Aorta (tissue), 5 donors: ENCODE measurements at regions not wholly inside any gene's neighbourhood (a gene's known extent, or its start where the extent isn't known, plus 50 kb on each side); places are given as distances from the start of the nearest gene placed in this dataset.

ENCODE experiments used
- ATAC-seq: fragments of 200-7000 bp; cut with Tn5 transposase; one replicate; pipeline ENCODE4 v1.9.1; 2022; ENCODE audit warnings: moderate library complexity; ENCODE audit not compliant: low FRiP score
- DNase-seq, 2 donors: peaks; one replicate each; pipeline ENCODE4 v3.0.0-alpha.2; 2020
- H3K27ac ChIP-seq, 2 donors: one replicate each; pipeline ENCODE4 v1.5.1; 2013; ENCODE audit warnings: low read length in 2 of 2, mild to moderate bottlenecking in 2 of 2, moderate library complexity in 2 of 2, control low read depth in 1 of 2, inconsistent platforms in 1 of 2, low read depth in 1 of 2
- H3K27me3 ChIP-seq, 2 donors: one replicate each; pipeline ENCODE4 v1.6.1; 2013; ENCODE audit warnings: control low read depth in 1 of 2, low read length in 1 of 2, mild to moderate bottlenecking in 1 of 2, moderate library complexity in 1 of 2; ENCODE audit not compliant: insufficient read depth in 2 of 2, control insufficient read depth in 1 of 2
- H3K36me3 ChIP-seq, 2 donors: one replicate each; pipeline ENCODE4 v1.6.1; 2013; ENCODE audit warnings: control low read depth in 1 of 2, low read length in 1 of 2, mild to moderate bottlenecking in 1 of 2; ENCODE audit not compliant: insufficient read depth in 2 of 2, control insufficient read depth in 1 of 2
- H3K4me1 ChIP-seq, 2 donors: one replicate each; pipeline ENCODE4 v1.6.1; 2013; ENCODE audit warnings: low read length in 2 of 2, control low read depth in 1 of 2, mild to moderate bottlenecking in 1 of 2, moderate library complexity in 1 of 2; ENCODE audit not compliant: insufficient read depth in 2 of 2, control insufficient read depth in 1 of 2
- H3K4me3 ChIP-seq, 2 donors: one replicate each; pipeline ENCODE4 v1.5.1; 2013; ENCODE audit warnings: low read length in 2 of 2, control low read depth in 1 of 2, mild to moderate bottlenecking in 1 of 2
- H3K9me3 ChIP-seq: one replicate; pipeline ENCODE4 v1.6.1; 2013; ENCODE audit warnings: mild to moderate bottlenecking, low read length; ENCODE audit not compliant: control insufficient read depth
- WGBS, 2 donors: extraction: QIAGEN DNeasy Blood & Tissue Kit; methylation state at CpG; one replicate each; pipeline ENCODE4 v1.1.7; 2013; 5-methylcytosine and 5-hydroxymethylcytosine counted together
- intact Hi-C, 2 donors: fragments of 100-400 bp; cut with DNase I; formaldehyde crosslinking; loops; one replicate each; pipeline versions ENCODE4 v1.14.2 to v1.15.0; 2022
- donor health status: healthy with polysubstance abuse.
- donor health status: Bipolar disorder and iron deficiency.
- donor health status: DM: no; HTN: no; CAD: no.
- donor health status: DM: no; HTN: no; CAD: no.
- donor health status: DM: yes; HTN: yes; CAD: no.

DNA sequence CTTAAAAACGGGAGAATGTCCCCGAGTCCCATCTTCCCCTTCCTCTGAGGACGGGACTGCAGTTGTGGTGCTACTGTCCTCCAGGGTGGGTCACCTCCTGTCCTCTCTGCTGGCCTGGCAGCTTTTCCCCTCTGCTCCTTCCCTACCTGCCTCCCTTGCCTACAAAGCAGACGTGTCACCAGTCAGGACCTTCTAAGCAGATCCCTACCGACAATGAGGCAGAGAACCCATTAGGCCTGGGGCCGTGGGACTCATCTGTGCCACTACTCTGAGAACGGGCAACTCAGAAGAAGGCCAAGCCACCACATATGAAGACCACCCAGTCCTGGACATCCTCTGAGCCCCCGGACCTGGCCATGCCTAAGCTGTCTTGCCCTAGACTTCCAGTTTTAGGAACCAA is 103.0 kb upstream of the TEX51 start:
- no peaks in the 10 kb centered on the region for H3K4me1 ChIP-seq
- WGBS, 2 donors, result 86 to 88% methylated on average over 8 of the region's 8 CpGs
- no peaks in the 10 kb centered on the region for H3K36me3 ChIP-seq
- no peaks in the 10 kb centered on the region for H3K9me3 ChIP-seq
- intact Hi-C loops, result no loop called here
- no peak overlapping the region for H3K4me3 ChIP-seq
- H3K27me3 ChIP-seq, result no peaks in the 10 kb centered on the region
- DNase-seq (no peak), ATAC-seq (no peak)
- no peak overlapping the region for H3K27ac ChIP-seq

DNA sequence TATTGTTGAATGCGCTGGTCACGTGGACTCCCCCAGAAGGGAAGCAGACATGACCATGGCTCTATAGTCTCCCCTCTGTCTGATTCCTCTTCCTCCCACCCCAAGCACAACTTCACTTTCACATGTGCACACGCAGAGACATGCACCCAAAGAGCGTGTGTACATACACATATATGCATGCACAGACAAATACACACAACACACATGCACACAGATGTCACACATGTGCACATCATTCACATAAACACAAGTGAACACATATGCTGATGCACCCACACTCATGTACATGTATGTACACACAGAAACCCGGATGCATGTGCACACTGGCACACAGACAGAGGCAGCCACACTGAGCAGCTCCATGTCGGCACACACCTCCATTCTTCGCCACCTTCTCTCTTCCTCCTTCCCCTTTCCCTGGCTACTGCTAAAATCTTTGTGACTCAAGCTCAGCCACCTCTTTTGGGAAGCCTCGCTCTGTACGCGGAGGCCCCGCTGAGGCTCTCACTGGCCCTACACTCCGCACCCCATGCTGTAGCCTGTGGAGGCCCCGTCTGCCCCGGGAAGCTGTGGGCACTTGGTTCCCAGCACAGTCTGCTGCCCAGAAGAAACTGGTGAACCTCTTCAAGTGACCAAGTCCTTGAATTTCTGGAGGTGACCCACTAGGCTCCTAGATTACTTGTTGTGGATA is 101.6 kb upstream of the TEX51 start:
- intact Hi-C loops, result no loop called here
- DNase-seq, result no peak
- Histone ChIP-seq H3K36me3 (no peaks in the 10 kb centered on the region), H3K27me3 (no peaks in the 10 kb centered on the region), H3K4me3 (no peak overlapping the region), H3K4me1 (no peaks in the 10 kb centered on the region), H3K27ac (no peak overlapping the region), H3K9me3 (no peaks in the 10 kb centered on the region)
- WGBS, 2 donors, result 92 to 95% methylated on average over 14 of the region's 14 CpGs
- ATAC-seq, result no peak

GRCh38 chr2:126797622-126798275 is 100.9 kb upstream of the TEX51 start:
- no peaks in the 10 kb centered on the region for H3K36me3 ChIP-seq
- 89 to 94% methylated on average over 13 of the region's 13 CpGs for WGBS, 2 donors
- H3K4me3 ChIP-seq, result no peak overlapping the region
- H3K4me1 ChIP-seq, result no peaks in the 10 kb centered on the region
- no peaks in the 10 kb centered on the region for H3K27me3 ChIP-seq
- ATAC-seq, result no peak
- H3K27ac ChIP-seq, result no peak overlapping the region
- no peaks in the 10 kb centered on the region for H3K9me3 ChIP-seq
- no peak for DNase-seq
- intact Hi-C loops, result no loop called here

- H3K9me3 ChIP-seq, result no peaks in the 10 kb centered on the region
- intact Hi-C loops, result no loop called here
- DNase-seq, result no peak
- no peaks in the 10 kb centered on the region for H3K36me3 ChIP-seq
- no peak overlapping the region for H3K4me3 ChIP-seq
- H3K27ac ChIP-seq, result no peak overlapping the region
- no peaks in the 10 kb centered on the region for H3K4me1 ChIP-seq
- ATAC-seq, result no peak
- no peaks in the 10 kb centered on the region for H3K27me3 ChIP-seq
- 73 to 78% methylated on average over 9 of the region's 9 CpGs for WGBS, 2 donors
Observed at GRCh38 chr2:126798276-126799140, 100.2 kb upstream of the TEX51 start.

- H3K9me3 ChIP-seq, result no peaks in the 10 kb centered on the region
- intact Hi-C loops, result no loop called here
- H3K27ac ChIP-seq, result no peak overlapping the region
- no peaks in the 10 kb centered on the region for H3K27me3 ChIP-seq
- ATAC-seq (peak; percentile 33), DNase-seq (no peak)
- H3K4me3 ChIP-seq, result no peak overlapping the region
- WGBS, 2 donors, result 84 to 87% methylated on average over 2 of the region's 2 CpGs
- no peaks in the 10 kb centered on the region for H3K36me3 ChIP-seq
- no peaks in the 10 kb centered on the region for H3K4me1 ChIP-seq
Observed at GRCh38 chr2:126799301-126799700, 99.4 kb upstream of the TEX51 start.

DNA sequence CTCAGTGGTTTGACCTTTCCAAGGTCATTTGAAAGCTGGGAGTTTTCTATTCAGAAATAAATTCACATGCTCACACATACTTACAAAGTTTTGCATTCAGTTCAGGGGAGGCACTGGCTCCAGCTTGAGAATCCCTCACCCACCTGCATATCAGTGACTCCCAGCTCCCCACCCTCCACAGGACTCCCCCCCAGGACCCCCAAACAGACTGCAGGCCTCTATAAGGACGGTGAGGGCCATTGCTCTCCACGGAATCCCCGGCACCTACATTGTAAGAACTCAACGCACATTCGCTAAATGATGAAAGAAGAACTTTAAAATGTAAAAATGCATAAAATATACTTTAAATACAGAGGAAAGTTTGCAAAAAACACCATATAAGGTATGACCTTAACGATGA is 97.2 kb upstream of the TEX51 start:
- DNase-seq, result no peak
- Histone ChIP-seq H3K27ac (no peak overlapping the region), H3K4me1 (no peaks in the 10 kb centered on the region), H3K27me3 (no peaks in the 10 kb centered on the region), H3K4me3 (no peak overlapping the region), H3K36me3 (no peaks in the 10 kb centered on the region), H3K9me3 (no peaks in the 10 kb centered on the region)
- WGBS, 2 donors, result 92% methylated on average over 6 of the region's 6 CpGs
- no peak for ATAC-seq
- intact Hi-C loops, result no loop called here

GRCh38 chr2:126802316-126802715 is 96.4 kb upstream of the TEX51 start:
- WGBS, 2 donors, result 83 to 86% methylated on average over 7 of the region's 7 CpGs
- no peaks in the 10 kb centered on the region for H3K36me3 ChIP-seq
- no peaks in the 10 kb centered on the region for H3K9me3 ChIP-seq
- ATAC-seq (no peak), DNase-seq (no peak)
- no peak overlapping the region for H3K27ac ChIP-seq
- H3K4me3 ChIP-seq, result no peak overlapping the region
- H3K27me3 ChIP-seq, result no peaks in the 10 kb centered on the region
- no peaks in the 10 kb centered on the region for H3K4me1 ChIP-seq
- intact Hi-C loops, result no loop called here

- ATAC-seq (no peak), DNase-seq (no peak)
- H3K9me3 ChIP-seq, result no peaks in the 10 kb centered on the region
- 82 to 87% methylated on average over 8 of the region's 8 CpGs for WGBS, 2 donors
- H3K36me3 ChIP-seq, result no peaks in the 10 kb centered on the region
- no peaks in the 10 kb centered on the region for H3K27me3 ChIP-seq
- H3K27ac ChIP-seq, result no peak overlapping the region
- intact Hi-C loops, result no loop called here
- H3K4me1 ChIP-seq, result no peaks in the 10 kb centered on the region
- H3K4me3 ChIP-seq, result no peak overlapping the region
Observed at GRCh38 chr2:126802774-126803433, 95.8 kb upstream of the TEX51 start.
